ENCODE measurements at regions not wholly inside any gene's neighbourhood (a gene's known extent, or its start where the extent isn't known, plus 50 kb on each side); places are given as distances from the start of the nearest gene placed in this dataset.

- no peak for TF ChIP-seq ZNF274 (IDR thresholded peaks at IDR 0.05; ENCODE audit: low read depth, low read length)
- TF ChIP-seq YY1 (IDR thresholded peaks at IDR 0.05; ENCODE audit: insufficient read depth, insufficient read length), result no peak
- no peak for TF ChIP-seq SUZ12 (IDR thresholded peaks at IDR 0.05; ENCODE audit: extremely low read depth, insufficient read depth, insufficient read length)
Measured at GRCh38 chr5:8216921-8217320, 348.0 kb downstream of the MTRR start.
